GM21367 (cell line): ENCODE measurements at regions not wholly inside any gene's neighbourhood (a gene's known extent, or its start where the extent isn't known, plus 50 kb on each side); places are given as distances from the start of the nearest gene placed in this dataset.
"Not testable (repeated sequence)": the region's sequence is repeated elsewhere in the genome, so short reads cannot be mapped to it uniquely, and the experiment has no call there.

Experiments
- ATAC-seq: cut with Tn5 transposase; IDR thresholded peaks from one replicate; pipeline ENCODE4 v1.9.1; 2021; ENCODE audit not compliant: unreplicated experiment

DNA sequence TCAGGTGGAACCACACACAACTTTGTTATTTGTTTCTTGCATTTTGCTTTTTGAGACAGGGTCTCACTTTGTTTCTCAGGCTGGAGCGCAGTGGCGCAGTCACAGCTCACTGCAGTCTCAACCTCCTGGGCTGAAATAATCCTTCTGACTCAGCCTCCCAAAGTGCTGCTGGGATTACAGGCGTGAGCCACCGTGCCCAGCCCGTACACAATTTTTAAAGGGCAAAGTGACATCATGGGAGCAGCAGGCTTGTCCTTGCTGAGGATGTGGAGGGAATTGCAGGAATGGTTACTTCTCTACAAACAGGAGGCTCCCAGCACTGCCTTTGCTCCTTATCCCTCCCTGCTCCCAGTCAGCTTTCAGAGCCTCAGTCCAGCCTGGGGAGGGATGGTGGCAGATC lies 355.9 kb upstream of the KLHL29 start:
- no peak for ATAC-seq

DNA sequence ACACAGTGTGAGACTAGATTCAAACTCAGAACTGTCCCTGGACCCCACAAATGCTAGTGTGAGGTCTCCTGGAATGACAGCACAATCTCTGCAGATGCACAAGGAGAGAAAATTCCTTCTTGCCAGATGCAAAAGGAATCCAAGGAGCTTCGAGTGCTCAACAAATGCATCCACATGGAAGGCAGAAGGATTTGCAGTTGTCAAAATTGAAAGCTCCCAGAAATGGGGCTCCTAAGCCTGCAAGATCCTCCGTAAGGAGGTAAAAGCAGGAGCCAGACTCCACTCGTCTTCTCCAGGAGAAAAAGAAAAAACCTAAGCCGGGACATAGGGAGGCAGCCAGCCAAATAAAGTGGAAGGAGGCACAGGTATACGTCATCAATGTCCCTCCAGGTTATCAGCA lies 355.0 kb upstream of the KLHL29 start:
- ATAC-seq, result no peak

DNA sequence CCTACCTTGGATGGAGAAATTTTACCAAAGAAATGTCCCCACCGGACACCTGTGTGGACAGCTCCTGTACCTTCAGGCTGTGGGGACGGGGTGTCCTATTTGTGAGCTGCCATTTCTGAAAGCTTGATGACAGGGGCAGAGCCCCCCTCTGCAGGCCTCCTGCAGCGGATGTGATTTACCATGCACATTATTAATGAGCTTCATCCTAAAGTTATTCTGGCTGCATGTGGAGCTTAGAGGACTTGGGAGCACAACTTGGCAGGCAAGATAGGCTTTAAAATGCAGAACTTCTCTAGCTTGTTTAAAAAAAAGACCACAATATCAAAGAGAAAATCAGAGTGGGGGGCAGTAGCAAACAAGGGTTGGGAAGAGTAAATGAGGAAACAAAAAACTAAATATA lies 350.0 kb upstream of the KLHL29 start:
- ATAC-seq, result no peak

DNA sequence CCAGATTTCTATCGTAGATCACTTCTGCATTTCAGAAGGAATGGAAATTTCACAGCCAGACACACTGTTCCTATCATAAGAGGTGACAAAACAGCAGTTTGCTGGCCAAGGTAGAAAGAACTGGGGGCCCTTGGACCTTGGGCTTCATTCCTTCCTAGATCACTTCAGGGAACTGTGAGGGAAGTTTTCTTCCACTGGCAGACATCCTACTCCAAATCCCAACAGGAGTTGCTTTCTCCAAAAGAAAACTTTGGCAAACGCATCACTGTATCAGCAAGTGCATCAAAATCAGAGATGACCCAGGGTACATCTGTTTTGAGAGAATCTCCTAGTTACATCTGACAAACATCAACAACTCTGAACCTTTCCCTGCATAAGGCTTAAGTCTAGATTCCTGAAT lies 348.4 kb upstream of the KLHL29 start:
- ATAC-seq, result no peak

DNA sequence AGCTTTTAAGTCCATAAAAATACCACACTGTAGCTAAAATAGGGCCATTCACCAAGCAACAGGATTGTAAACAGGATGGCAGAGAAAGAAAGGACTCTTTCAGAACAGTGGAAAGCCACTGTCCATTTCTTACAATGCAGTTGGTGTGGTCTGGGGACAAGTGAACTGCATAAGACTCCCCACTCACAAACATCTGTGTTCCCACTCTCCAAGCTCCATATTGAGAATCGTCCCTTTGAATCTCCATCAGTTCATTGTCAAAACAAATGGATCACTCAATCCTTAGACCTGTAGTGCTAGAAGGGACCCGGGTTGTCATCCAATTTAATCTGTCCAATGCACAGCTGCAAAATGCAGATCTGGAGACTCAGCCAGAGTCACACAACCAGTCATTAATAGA lies 347.4 kb upstream of the KLHL29 start:
- ATAC-seq, result no peak

DNA sequence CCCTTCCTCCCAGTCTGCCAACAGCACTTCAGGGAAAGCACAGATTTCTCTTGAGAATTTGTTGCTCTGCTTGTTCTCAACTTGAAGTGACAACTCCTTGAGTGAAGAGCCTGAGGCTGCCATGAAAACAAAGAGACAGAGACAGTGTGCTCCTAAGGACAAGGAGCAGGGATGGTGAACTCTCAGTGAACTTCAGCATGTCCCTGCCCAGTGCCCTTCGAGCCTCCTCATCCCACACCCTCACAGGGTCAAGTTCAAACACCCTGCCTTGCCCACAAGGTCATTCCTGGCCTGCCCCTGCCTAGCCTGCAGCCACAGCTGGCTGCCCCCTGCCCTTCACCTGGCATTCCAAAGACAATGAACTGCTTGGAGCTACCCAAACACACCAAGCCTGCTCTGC lies 343.5 kb upstream of the KLHL29 start:
- ATAC-seq, result no peak

DNA sequence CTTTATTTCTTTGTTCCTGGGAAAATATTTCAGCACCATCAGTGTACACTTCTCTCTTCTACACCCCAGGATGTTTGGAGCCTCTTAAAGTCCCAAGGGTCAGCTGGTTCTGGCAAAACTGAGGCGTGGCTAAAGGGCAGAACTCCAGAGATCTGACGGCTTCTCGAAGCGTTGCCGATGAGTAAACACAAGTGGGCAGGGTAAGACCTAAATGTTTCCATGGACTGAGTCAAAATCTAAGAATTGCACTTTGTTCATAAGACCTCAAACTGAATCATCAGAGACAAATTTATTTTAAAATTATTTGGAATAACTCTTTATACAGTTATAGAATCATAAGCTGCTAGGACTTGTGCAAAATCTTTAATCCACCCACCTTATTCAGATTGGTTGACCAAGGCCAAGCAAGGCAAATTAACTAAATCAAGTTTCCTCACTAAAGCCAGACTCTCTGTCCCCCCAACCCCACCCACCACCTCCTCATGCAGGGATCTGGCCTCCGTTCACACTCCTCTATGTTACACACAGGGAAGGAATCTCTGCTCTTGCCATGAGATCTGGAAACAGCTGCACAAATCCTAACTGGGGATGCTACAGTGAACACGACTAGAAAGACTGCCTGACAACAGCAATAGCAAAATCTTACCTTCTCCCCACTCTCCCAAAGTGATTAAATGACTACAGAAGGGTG lies 342.6 kb upstream of the KLHL29 start:
- ATAC-seq, result no peak

DNA sequence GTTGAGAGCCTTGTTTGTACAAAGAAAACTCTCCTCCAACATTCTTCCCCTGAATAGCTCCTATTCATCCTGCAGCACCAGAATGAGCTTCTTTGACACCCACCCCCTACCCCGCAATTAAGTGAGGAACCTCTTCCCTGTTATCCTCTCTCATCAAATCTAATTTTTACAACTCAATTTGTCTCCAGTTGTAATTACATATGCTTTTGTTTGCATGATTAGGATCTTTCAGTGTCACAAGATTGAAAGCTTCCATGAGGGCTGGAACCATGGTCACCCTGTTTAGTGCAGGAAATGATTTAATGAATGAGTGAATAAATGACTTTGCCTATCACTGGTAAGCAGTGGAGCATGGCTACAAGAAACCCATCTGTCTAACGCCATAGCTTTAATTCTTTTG lies 334.6 kb upstream of the KLHL29 start:
- no peak for ATAC-seq

DNA sequence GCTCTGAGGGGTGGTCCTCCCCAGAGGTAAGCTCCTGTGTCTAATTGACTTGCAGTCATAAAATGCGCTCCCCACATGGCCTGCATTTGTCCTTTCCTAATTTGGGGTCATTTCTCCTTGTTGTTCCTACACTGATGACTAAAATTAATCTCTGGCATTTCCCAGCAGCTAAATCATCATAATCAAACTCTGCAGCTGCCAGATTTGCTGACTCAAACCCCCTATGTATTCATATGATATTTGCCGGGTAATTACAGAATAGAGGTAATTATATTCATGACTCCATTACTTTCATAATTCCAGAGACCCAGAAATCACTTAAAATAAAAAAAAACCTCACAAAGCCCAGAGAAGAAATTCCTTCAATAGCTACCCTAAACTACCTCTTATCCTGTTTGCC lies 331.4 kb upstream of the KLHL29 start:
- no peak for ATAC-seq

DNA sequence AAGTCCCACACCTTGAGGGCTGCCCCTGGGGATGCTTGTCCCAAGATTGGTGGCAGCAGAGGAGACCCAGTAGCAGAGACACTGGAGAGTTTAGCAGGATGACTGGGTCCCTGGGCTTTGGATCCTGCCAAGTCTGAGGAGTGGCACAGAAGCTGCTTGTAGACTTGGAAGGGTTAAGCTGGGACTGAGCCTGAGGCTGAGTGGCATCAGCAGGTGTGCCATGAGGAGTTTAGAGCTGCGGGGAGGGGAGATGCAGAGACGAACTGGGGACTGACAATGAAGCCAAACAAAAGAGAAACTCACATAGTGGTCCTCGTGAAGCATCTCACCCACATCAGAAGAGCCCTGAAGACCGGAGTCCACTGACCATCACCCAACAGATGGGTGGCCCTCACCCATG lies 329.7 kb upstream of the KLHL29 start:
- no peak for ATAC-seq

DNA sequence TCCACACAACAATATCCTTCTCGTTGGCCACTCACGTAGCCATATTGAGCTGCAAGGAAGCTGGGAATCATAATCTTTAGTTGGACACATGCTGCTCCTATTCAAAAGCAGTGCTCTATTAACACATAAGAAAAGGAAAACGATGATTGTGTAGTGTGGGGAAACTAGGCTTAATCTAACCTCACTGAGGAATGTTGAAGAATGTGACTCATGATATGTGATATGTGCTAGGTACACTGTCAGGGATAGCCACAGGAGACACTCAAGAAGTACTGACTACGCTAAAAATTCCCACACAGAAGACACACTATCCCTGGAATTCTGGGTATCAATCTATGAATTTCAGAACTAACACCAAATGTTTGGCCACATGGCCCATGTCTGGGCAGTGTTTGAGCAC lies 328.1 kb upstream of the KLHL29 start:
- ATAC-seq, result not testable (repeated sequence)

DNA sequence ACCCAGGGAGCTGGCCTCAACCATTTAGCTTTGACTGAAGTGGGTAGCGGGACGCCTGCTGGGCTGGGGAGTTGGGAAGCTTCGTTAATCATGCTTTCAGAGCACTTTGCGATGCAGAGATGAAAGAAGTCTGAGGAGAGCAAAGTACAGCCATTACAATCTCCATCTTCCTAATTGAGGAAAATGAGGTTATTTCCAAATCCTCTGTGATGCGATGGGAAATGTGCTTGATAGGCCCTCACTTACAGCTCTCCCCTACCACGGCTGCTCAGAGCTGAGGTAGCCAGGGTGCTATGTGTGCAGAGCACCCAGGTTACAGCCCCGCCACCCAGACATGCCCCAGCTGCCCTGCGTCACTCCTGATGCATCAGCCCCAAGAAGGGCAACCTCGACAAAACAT lies 326.5 kb upstream of the KLHL29 start:
- no peak for ATAC-seq

DNA sequence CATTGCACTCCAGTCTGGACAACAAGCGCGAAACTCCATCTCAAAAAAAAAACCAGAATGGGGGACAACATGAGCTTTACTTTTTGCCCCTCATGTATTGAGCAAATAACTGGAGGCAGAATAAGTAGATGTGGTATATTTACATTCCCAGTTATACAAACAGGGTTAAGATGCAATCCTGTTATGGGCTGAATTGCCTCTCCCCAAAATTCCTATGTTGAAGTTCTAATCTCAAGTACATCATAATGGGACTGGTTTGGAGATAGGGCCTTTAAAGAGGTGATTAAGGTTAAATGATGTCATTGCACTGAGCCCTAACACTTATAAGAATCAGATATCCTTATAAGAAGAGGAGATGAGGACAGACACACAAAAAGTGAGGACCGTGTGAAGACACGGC lies 319.8 kb upstream of the KLHL29 start:
- no peak for ATAC-seq

DNA sequence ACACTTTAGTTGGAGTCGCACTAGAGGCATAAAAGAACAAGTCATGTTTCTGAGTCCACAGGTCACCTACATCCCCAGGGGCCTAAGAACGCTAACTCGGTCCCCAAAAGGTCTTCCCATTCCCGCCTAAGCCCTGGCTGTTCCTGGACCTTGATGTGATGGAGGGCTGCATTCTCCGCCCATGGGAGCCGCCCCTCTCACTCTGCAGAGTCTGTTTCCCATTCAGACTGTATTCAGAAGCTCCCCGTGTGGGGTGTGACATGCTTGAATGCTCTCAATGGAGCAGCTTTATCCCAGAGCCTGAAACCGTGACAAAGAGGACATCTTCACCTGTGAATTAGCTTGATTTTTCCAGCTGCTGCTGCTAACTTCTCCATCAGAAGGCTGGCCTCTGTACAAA lies 319.0 kb upstream of the KLHL29 start:
- ATAC-seq, result no peak

DNA sequence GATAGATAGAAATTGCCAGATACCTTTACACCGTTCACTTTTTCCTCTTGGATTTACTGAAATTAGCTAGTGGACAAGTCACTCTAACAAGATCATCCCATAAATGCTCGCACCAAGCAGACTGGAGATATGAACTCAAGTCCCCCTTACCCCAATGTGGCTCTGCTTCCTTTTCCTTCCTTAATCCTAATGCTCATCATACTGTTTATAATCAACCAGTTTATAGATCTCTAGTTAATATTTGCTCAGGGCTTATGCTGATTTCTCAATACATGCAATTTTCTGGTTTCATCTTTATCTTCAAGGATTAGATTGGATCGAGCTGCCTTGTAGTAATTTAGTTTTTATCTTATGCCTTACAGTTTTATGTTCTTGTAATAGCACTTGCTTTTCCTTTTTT lies 318.3 kb upstream of the KLHL29 start:
- ATAC-seq, result no peak

DNA sequence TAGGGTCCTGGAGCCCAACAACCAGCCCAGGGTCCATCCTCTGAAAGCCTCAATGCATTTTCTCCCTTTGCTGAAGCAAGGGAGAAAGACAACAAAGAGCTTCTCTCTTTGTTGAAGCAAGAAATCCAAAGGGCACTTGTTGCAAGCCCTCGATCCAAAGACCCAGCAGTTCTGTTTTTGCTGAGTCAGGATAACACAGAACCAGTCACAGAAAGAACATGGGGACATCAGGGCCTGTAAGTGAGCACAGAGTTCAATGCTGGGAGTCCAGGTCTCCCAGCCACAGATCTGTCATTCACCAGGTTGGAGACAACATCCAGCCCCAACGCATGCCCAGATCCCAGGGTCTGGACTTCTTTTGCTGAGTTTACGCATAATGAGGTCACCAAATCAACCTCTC lies 315.8 kb upstream of the KLHL29 start:
- no peak for ATAC-seq

DNA sequence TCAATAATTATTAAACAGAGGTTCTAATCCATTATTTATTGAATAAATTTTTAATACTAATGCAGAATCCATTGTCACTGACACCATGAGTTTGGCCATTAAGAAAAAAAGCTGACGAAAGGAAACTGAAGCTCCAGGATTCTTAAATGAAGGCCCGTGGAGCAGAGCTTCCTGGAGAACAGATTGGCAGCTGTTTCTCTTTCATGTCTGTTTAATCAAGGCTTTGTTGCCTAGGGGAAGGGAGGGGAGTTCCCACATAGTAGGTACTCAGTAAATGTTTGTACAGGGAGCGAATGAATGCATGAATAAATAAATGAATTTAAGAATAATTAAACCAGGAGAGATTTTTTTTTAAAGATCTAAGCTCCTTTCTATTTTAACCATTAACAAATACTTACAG lies 315.1 kb upstream of the KLHL29 start:
- ATAC-seq, result no peak

DNA sequence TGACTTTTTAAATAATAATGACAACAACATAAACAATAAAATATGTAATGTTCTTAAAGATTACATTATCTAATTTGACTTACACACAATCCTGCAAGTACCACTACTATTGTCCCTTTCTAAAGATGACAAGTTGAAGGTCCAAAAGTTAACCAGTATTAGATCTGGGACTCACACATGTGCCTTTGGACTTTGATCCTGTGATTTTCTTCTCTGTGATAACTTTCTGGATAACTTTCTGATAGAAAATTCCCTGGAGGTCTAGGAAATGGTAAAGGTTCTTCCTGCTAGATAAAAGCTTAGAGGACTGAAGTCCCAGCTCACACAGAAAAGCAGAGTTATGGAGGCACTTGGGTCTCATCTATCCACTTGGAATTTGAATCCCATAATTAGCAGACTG lies 311.9 kb upstream of the KLHL29 start:
- no peak for ATAC-seq

DNA sequence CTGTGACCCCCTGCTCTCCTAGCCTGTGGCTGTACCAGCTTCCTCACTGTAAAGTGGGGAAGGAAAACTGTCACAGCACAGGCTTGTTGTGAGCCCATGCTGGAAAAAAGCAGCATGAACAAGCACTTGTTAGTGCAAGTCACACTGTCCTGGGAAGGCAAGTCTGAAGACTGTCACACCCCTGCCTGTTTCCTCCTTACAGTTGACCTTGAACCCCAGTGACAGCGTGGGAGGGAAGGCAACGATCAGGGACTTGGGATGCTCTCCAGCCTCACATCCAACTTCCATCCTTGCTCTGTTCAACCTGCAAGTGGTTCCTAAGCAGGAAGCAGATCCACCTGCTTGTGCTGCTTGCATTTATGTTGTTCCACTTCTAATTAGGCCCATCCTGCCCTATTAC lies 311.3 kb upstream of the KLHL29 start:
- ATAC-seq, result no peak

DNA sequence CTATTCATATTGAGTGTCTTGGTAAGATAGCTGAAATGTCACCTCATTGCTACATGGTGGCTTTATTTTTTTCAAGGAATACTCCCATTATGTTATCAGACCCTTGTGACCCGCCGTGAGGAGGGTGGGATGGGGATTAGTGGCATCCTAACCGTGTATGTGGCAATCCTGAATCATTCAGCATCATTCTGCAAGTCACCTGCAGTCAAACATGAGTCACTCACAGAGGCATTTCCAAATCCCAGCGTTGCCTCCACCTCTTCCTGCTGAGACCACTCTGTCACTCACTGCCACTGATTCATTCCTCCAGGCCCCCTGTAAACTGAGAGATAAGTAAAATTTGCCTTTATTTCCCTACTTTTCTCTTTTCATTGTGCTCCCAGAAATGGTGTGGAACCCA lies 307.4 kb upstream of the KLHL29 start:
- ATAC-seq, result no peak

DNA sequence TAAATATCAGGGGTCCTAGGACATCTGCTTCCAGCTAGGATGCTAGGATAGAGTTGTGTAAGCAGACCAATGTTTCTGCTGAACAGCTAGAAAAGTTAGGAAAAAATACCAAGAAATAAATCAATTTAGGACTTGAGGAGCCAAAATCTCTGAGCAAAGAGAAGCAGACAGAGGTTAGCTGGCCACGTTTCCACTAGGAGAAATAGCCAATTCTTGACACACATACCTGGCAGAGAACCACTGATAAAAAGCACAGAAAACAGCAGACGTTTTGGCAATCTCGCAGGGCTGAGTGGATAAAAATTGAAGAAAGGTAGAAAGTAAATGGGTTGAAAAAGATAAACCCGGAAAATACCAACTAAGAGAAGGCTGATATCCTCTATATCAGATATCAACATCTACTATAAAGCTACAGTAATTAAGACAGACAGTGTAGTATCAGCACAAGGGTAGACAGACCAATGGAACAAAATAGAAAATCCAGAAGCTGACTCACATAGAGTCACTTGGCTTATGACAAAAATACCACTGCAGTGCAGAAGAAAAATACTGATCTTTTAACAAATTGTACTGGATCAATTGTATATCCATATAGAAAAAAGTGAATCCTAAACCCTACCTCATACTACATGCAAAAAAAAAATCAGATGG lies 306.1 kb upstream of the KLHL29 start:
- no peak for ATAC-seq

DNA sequence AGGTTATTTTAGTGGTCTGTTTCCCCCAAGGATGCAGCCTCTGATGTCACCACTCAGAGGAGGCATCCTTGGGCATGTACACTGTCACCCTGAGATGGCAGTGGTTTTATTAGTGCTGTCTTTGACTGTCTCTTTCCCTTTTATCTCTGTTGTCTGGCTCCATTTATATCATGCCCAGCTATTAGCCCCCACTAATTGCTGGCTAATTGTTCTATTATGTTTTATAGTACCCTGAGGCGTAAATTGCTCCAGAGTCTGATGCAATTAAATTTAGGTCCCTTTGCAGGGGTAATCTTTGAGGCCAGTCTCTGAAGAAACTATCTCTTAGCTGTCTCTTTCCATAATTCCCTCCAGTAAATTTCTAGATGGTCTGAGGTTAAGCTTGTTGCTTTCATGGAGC lies 301.0 kb upstream of the KLHL29 start:
- ATAC-seq, result no peak

DNA sequence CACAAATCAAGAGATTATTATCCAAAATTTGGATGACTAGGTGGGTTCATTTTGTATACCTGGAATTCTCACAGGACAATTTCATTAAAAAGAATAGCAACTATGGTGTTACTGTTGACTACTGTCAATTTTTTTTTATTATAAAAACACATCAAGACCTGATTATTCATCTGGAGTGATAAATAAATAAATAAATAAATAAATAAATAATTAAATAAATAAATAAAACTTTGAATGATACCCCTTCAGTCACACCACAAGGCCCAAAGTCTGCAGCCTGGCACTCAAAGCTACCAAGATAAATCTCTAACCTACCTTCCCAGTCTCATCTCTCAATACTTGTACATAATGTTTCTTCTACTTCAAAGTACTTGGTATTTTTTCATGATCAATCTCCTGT lies 294.0 kb upstream of the KLHL29 start:
- no peak for ATAC-seq
